GM19025 (cell line): ENCODE measurements at regions not wholly inside any gene's neighbourhood (a gene's known extent, or its start where the extent isn't known, plus 50 kb on each side); places are given as distances from the start of the nearest gene placed in this dataset.
"Not testable (repeated sequence)": the region's sequence is repeated elsewhere in the genome, so short reads cannot be mapped to it uniquely, and the experiment has no call there.

Source experiments
- ATAC-seq: cut with Tn5 transposase; IDR thresholded peaks from one replicate; pipeline ENCODE4 v1.9.1; 2021; ENCODE audit warnings: mild to moderate bottlenecking, low read depth, moderate library complexity; ENCODE audit not compliant: unreplicated experiment

DNA sequence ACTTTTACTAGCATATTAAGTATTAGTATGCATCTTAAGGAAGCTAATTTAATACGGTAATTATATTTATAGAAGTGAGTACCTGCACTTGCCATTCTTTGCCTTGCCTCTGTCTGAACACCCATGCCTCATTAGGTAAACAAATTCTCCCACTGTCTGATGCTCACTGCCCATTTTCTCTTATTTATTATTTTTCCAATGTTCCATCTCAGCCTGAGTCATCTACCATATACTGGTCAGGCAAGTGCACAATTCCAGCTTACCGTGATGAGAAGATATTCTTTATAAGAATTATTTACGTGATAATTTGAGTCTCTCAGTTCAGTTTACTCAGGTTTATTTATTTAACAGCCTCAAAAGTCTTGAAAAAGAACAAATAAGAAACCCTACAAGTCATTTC lies 619.2 kb upstream of the EYS start:
- ATAC-seq, result no peak

DNA sequence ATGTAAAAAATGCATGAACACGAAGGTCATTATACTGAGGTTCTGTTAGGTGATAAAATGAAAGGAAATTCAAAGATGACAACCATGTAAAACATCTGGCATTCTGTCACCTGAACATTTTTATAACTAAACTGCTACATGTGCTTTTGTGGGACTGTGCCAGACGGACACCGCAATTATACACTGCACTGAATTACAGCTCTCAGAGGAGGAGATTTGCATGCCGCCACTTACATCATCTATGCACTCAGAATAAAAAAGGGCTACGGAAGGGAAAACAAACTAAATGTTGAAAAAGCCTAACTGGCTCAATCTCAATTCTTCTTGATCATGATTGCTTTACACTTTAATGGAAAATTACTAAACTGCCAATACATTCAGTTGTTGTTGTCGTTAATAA lies 614.0 kb upstream of the EYS start:
- ATAC-seq, result no peak

DNA sequence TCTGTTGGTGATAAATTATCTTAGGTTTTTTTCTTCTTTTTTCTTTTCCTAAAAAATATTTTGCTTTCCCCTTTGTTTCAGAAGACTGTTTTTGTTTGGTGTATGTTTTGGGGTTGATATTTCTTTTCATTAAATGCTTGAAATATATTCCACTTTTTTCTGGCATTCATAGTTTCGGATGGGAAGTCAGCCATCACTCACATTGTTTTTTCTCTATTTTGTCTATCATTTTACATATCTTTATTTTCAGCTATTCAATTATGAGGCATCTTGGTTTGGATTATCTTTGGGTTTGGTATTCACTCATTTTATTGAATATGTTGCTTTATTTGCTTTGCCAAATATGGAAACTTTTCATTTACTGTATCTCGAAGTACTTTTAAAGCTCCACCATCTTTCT lies 600.5 kb upstream of the EYS start:
- no peak for ATAC-seq

DNA sequence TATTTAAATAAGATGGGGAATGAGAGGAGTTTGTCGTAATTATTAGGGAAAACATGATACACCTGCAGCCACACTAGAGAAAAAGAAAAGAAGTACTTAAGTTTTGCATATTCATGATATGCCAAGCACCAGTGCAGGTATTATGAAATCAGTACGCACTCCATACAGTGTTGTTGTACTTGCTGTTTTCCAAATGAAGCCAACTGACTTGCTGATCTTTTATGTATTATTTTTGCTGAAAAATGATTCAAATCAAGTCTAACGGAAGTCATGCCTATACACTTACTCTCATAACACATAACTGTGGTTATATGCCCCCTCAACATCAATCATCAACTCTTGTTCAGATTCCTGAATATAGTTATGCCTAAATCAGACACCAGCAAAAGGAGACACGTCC lies 584.9 kb upstream of the EYS start:
- no peak for ATAC-seq

DNA sequence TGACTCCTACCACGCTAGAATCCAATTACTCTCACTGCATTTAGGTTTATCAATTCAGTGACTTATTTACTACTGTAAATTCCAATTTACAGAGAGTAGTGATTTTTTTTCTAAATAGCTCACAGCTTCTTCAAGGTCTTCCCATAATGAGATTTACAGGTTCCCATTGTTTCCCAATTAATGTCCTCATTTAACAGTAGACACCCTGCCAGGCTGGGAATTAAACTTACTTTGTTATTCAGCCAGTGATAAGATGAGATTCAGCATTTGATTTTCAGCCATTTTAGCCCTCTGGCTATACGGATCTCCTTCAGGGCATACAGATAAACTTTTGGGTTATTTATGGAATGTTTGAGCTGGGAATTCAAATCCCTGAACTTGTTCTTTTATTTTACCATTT lies 582.9 kb upstream of the EYS start:
- ATAC-seq, result no peak

DNA sequence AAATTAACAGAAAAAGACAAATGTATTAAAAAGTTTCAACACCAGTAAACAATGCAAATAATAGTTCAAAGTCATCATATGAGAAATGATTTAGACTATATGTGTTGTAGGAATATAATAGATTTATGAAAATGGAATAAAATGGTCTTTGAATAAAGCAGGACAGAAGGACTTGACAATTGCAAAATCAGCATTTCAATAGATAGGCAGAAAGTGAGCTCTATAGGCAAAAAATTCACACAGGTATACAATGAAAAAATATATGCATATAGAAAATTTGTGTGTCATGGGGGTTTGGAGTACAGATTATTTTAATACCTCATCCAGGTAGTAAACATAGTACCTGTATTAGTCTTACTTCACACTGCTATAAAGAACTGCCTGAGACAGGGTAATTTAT lies 571.1 kb upstream of the EYS start:
- ATAC-seq, result no peak

DNA sequence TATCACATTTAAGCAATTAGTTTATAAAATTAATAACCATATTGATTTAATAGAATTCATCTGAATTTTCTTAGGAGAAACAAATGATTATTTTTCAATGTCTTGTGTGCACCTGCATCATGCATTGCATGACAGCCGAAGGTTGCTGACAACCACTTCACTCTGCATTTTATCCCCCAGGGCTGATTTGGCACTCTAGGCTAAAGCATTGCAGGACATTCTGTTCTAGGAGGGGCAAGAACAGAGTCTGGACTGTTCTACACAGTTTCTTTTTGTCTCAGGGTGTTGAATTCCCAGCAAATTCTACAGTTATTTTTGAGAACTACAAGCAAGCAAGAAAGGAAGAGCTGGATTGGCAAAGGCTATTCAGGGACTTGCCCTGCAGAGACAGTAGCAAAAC lies 570.4 kb upstream of the EYS start:
- ATAC-seq, result no peak

DNA sequence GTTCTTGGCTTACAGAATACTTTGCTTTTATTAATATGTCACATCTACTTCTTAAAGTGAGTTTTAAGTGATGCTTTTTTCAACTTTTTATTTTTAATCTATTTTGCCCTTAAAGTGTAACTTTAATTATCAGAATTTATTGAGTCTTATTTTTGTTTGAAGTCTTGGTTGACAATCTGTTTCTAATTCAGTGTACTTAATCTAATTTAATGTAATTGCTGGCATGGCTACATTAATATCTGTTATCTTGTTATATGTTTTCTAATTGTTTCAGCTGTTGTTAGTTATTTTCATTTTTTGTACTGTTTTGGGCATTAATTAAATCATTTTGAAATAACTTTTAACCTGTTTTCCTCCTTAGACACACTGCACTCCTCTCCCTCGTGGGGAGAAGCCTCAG lies 558.7 kb upstream of the EYS start:
- ATAC-seq, result no peak

DNA sequence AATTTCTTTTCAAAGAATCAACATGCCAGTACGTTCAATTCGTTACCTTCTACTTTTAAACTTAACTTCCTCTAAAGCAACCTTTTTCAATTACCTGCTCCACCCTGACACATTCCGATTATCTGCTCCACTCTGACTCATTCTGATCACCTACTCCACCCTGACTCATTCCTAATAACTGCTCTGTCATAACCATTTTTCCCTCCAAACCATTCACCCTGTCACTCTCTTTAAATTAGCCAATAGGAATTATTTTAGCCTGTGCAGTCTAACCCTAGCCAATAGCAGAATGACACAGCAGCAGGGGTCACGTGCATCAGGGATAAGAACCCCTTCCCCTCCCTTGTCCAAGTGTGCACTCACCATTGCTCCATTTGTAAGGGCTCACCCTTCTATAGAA lies 557.4 kb upstream of the EYS start:
- ATAC-seq, result no peak

DNA sequence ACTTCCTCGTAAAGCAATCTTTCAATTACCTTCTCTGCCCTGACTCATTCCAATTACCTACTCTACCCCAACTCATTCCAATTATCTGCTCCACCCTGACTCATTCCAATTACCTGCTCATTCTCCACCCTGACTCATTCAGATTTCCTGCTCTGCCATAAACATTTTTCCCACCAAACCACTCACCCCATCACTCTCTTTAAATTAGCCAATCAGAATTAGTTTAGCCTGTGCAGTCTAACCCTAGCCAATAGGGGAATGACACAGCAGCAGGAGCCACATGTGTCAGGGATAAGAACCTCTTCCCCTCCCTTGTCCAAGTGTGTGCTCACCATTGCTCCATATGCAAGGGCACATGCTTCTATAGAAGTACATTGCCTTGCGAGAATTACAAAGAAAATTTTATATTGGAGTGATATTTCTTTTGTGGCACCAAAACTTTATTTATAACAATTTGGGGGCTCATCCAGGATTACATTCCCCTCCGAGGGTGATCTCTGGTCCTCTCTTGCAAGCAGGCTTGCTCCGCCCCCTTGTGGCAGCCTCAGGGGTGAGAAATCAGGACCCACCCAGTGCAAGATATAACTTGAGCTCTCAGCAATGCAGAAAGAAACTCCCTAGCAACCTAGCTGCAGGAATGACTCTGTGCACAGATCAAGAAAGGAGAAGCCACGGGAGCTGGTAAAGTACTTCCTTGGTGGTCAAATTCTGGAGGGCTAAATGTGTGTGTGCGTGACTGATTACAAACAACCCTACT lies 551.9 kb upstream of the EYS start:
- not testable (repeated sequence) for ATAC-seq

DNA sequence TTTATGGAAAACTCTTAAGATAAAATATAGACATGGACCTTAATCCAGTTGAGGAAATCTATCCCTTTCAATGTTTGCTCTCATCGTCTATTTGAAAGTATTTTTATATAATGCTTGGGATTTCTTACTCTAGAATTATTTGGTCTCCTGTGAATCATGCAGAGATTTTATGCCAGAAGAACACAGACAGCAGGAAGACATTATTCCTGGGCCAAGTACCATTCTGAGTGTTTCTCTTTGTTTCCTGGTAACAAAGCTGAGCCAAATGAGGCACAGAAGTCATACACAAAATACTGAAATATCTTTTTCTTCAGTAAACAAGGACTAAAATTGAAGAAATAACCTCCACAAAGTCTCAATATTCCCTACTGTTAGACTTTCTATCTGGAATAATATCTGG lies 538.2 kb upstream of the EYS start:
- no peak for ATAC-seq

DNA sequence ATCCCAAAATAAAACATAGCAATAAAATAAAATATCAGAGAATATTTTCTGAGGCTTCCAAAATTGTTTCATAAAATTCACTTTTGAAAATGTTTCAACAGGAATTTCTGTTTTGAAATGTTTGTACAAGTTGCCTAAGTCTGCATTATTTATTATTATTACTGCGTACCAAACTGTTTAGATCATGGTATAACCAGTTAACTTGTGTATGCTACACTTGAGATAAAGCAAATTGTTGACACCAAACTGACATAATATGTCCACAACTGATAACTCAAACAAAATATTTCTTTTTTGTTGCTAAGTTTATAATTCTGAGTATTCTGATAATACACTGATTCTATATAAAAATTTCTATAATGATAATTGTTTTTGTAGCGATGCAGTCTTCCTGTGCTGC lies 531.8 kb upstream of the EYS start:
- no peak for ATAC-seq

DNA sequence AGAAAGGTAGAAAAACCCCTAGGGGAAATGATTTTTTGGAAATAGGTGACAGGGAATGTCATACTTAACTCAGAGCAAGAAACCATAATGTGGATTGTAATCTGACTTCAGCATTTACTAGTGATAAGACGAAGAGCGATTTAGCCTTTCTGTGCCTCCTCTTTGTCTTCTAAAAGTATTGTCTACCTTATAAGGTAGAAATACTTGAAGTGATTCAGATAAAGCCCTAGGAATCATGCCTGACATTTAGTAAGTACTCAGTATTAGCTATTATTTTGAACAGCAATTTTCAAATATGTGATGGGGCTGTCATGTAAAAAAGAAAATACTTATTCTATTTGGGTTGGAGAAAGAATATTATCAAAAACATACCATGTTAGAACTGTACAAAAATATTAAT lies 525.9 kb upstream of the EYS start:
- no peak for ATAC-seq

DNA sequence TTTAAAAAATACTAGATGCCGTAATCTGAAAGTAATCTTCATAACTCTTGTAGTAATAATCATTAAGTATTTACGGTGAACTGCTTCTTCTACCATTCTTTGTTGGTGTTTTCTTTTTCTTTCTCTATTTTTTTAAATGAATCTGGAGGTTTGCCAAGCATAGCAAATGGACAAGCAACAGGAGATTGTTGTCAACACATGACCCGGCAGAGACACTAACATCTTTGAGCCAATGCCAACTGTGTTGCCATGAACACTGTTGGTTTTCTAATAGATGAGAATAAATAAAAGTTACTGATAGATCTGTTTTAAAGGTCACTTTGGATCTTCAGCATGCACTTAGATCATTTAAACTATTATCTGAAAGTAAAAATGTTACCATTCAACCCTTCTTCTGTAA lies 523.6 kb upstream of the EYS start:
- no peak for ATAC-seq

DNA sequence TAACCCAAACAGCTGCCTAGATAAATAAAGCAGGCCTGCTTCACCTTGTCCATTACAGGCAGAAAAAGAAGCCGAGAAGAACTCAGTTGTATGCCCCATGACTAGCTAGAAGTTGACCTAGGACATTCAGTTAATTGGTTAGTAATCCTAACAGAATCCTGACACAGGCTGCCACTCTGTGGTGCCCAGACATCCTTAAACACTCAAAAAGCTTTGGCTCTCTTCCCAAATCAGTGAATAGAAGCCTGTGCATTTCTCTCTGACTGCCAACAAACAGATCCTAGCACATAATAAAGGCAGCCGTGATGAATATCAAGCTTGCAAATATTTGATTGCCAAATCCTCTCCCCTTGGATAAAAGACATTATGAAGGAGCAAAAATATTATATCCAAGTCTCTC lies 519.1 kb upstream of the EYS start:
- no peak for ATAC-seq

DNA sequence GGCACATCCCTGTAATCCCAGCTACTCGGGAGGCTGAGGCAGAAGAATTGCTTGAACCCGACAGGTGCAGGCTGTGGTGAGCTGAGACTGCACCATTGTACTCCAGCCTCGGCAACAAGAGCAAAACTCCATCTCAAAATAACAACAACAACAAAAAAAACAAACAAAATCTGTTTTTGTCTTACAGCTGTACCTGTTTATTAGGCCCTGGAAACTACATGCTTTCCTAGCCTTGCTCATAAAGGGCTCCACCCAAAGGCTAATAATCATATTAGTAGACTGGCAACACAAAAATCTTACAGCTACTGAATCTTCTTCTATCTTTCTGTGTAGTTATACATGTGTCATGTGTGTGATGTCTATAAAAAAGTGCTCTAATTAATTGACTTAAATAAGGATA lies 503.9 kb upstream of the EYS start:
- no peak for ATAC-seq

DNA sequence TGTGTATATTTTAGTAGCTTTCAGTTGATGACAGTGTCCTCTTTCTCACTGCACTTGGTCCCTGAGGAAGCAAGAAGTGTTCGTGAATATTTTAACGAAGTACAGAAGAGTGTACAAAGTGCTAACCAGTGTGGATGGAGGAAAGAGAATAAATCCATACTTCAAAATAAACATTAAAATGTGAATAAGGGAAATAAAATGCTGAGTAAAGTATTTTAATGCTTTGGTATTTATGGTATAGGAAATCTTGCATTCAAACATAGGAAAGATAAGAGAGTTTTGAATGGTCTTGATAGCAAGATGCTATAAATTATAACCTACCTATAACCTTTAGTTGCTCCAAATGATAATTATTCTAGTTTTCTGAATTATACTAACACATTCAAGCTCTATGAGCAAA lies 493.4 kb upstream of the EYS start:
- no peak for ATAC-seq

DNA sequence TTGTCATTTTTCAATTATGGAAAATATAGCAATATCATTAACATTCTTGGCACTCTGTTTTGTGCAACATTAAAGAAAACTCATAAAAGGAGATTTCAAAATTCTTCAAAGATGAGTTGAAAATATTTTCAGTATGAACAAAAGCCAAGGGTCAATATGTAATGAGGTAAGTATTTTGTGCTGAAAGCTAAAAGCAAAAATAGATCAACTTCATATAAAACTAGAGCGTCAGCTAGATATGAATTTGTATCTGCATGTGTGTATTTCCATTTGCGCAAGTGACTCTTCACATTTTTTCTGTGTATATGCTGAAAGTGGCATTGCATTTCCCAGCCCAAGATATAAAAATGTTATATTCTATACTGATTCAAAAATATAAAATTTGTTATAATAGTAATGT lies 492.1 kb upstream of the EYS start:
- no peak for ATAC-seq

DNA sequence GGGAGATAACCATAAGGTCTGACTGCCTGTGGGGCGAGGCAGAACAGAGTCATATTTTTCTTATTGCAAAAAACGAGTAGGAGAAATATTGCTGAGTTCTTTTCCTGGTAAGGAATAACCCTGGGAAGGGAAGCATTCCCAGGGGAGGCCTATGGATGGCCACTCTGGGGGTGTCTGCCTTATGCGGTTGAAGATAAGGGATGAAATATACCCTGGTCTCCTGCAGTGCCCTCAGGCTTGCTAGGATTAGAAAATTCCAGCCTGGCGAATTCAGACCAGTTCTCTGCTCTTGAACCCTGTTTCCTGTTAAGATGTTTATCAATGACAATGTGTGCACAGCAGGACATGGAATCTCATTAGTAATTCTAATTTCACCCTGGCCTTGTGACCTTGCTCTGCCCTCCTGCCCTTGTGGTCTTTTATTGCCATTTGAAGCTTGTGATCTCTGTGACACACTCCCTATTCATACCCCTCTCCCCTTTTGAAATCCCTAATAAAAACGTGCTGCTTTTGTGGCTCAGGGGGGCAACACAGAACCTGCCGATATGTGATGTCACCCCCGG lies 491.1 kb upstream of the EYS start:
- no peak for ATAC-seq

DNA sequence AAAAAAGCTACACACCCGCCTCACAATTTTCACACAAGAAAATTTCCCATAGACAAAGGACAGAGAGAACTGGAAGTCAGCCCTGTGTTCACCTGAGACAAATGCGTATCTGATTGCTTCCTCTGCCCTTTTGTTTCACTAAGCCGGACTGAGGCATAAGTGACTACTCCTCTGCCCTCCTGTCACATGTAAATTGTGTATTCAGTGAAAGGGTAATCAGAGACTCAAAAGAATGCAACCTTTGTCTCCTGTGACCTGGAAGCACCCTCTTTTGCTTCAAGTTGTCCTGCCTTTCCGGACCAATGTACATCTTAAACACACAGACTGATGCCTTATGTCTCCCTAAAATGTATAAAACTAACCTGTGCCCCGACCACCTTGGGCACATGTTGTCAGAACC lies 483.8 kb upstream of the EYS start:
- no peak for ATAC-seq

DNA sequence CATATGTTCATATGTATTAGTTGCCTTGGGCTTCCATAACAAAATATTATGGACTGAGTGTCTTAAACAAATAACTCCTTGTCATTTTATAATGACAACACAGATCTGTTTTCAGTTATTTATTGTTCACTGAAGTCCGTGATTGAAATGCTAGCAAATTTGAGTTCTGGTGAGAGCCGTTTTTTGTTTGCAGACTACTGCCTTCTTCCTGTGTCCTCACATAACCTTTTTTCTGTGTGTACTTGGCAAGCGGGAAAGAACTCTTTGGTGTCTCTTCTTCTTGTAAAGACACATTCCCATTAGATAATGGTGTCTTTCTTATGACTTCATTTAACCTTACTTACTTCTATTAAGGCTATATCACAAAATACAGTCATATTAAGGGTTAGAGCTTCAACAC lies 482.9 kb upstream of the EYS start:
- ATAC-seq, result no peak

DNA sequence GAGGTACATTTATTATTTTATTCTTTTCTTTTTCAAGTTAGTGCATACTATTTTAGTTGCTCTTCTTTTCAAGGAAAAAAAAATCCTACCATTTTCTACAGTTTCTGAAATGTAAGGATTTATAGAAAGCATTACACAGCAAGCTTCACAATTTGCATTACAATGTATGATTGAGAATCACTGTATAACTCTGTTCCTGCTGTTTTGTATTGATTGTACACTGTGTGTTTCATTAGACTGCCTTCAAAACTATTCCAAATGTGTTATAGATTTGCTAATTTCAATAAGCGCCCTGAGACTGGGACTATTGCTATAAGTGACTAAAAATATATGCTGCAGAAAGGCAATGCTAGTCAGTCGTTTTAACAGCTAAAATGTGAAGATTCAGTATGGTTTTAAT lies 479.7 kb upstream of the EYS start:
- no peak for ATAC-seq

DNA sequence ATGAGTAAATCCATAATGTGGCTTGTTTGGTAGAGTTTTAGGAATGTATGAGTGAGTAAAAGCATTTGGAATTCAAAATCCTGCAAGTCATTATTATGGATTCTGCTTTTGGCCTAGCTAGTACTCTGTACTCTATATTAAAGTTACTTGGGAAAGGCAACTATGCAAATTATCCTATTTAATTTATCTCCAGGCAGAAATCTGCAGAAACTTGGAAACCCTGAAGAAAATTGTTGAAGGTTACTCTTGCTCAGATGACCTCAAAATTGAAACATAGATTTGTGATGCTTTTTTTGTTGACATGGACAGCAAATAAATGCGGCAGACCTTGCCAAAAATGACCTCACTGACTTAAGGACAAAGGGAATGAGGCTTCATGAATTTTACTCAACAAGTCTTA lies 477.1 kb upstream of the EYS start:
- no peak for ATAC-seq
